H1 (cell line): ENCODE measurements at regions not wholly inside any gene's neighbourhood (a gene's known extent, or its start where the extent isn't known, plus 50 kb on each side); places are given as distances from the start of the nearest gene placed in this dataset.
A peak's percentile ranks its signal among the peaks of the same experiment; 100 is the strongest.

Experiments
- ATF2 ChIP-seq: IDR thresholded peaks from 2 replicates; pipeline ENCODE4 v1.6.1; 2012; ENCODE audit warnings: low read length, inconsistent platforms
- CBX5 ChIP-seq: fragments of 300-800, 300-1000 bp; sonication (generic); IDR thresholded peaks from 2 replicates; pipeline ENCODE4 v1.7.1; 2016; ENCODE audit warnings: antibody characterized with exemption, low read length, low read depth
- CHD1 ChIP-seq: IDR thresholded peaks from 2 replicates; pipeline ENCODE4 v1.6.1; 2012; ENCODE audit warnings: low read depth, low read length, improper control_type of control experiment
- CREB1 ChIP-seq: IDR thresholded peaks from 2 replicates; pipeline ENCODE4 v1.6.1; 2012; ENCODE audit warnings: inconsistent platforms
- EP300 ChIP-seq, 2 experiments: IDR thresholded peaks; 1 replicate in 1 of 2; 2 replicates in 1 of 2; pipeline ENCODE4 v1.6.1; 2011 to 2012; ENCODE audit warnings: low read depth in 2 of 2, low read length in 2 of 2, mild to moderate bottlenecking in 2 of 2, borderline replicate concordance in 1 of 2, inconsistent platforms in 1 of 2, moderate library complexity in 1 of 2
- FOSL1 ChIP-seq: IDR thresholded peaks from 2 replicates; pipeline ENCODE4 v1.6.1; 2011; ENCODE audit warnings: mild to moderate bottlenecking, low read depth, low read length, moderate library complexity; ENCODE audit not compliant: insufficient read depth
- HDAC6 ChIP-seq: IDR thresholded peaks from one replicate; pipeline ENCODE4 v1.7.1; 2012; ENCODE audit warnings: low read depth, mild to moderate bottlenecking, inconsistent platforms, low read length, moderate library complexity
- JUN ChIP-seq: IDR thresholded peaks from 2 replicates; pipeline ENCODE4 v1.6.1; 2011; ENCODE audit warnings: low read depth, mild to moderate bottlenecking, improper control_type of control experiment, low read length
- KDM5A ChIP-seq: fragments of 200-600 bp; IDR thresholded peaks from 2 replicates; pipeline ENCODE4 v1.7.1; 2012; ENCODE audit warnings: mild to moderate bottlenecking, low read length, inconsistent platforms, mixed read lengths
- NANOG ChIP-seq: IDR thresholded peaks from 2 replicates; pipeline ENCODE4 v1.6.1; 2011; ENCODE audit warnings: low read length, low read depth, mild to moderate bottlenecking, inconsistent platforms; ENCODE audit not compliant: insufficient read depth, poor library complexity, severe bottlenecking
- PHF8 ChIP-seq: fragments of 200-600 bp; sonication (generic); conservative IDR thresholded peaks from 2 replicates; pipeline ENCODE4 v1.7.1; 2012; ENCODE audit warnings: low read depth, mild to moderate bottlenecking, inconsistent platforms, low read length, moderate library complexity
- POLR2A ChIP-seq, 2 experiments: IDR thresholded peaks; 1 replicate in 1 of 2; 2 replicates in 1 of 2; pipeline ENCODE4 v1.6.1; 2011; ENCODE audit warnings: low read depth in 2 of 2, low read length in 2 of 2, mild to moderate bottlenecking in 2 of 2; ENCODE audit errors: control extremely low read depth in 1 of 2
- POU5F1 ChIP-seq: IDR thresholded peaks from 2 replicates; pipeline ENCODE4 v1.6.1; 2011; ENCODE audit warnings: low read depth, mild to moderate bottlenecking, low read length, moderate library complexity
- RFX5 ChIP-seq: IDR thresholded peaks from 2 replicates; pipeline ENCODE4 v1.6.1; 2011; ENCODE audit warnings: low read depth, low read length, improper control_type of control experiment, borderline replicate concordance
- SAP30 ChIP-seq: fragments of 300-600 bp; sonication (generic); IDR thresholded peaks from 2 replicates; pipeline ENCODE4 v1.7.1; 2012; ENCODE audit warnings: low read length, moderate library complexity, mild to moderate bottlenecking, inconsistent platforms; ENCODE audit not compliant: insufficient read depth, insufficient replicate concordance
- SP2 ChIP-seq: IDR thresholded peaks from 2 replicates; pipeline ENCODE4 v1.6.1; 2012; ENCODE audit warnings: mild to moderate bottlenecking, low read length, inconsistent platforms
- SP4 ChIP-seq: IDR thresholded peaks from 2 replicates; pipeline ENCODE4 v1.6.1; 2012; ENCODE audit warnings: low read length, inconsistent platforms
- TEAD4 ChIP-seq: IDR thresholded peaks from 2 replicates; pipeline ENCODE4 v1.6.1; 2012; ENCODE audit warnings: low read depth, low read length, inconsistent platforms, mixed read lengths
- YY1 ChIP-seq: IDR thresholded peaks from 2 replicates; pipeline ENCODE4 v1.6.1; 2011; ENCODE audit warnings: low read depth, mild to moderate bottlenecking, low read length
- ZNF274 ChIP-seq: IDR thresholded peaks from 2 replicates; pipeline ENCODE4 v1.7.0; 2012; ENCODE audit warnings: low read length, borderline replicate concordance; ENCODE audit errors: extremely low read depth
- TF ChIP-seq, protein P1 (sequence below), 3 experiments: IDR thresholded peaks; 1 replicate in 2 of 3; 2 replicates in 1 of 3; pipeline versions ENCODE4 v1.5.1 to v1.6.1; 2011; ENCODE audit warnings: low read length in 3 of 3, mild to moderate bottlenecking in 3 of 3, inconsistent platforms in 2 of 3, low read depth in 1 of 3, moderate library complexity in 1 of 3; ENCODE audit not compliant: insufficient read depth in 1 of 3; ENCODE audit errors: control extremely low read depth in 1 of 3

DNA sequence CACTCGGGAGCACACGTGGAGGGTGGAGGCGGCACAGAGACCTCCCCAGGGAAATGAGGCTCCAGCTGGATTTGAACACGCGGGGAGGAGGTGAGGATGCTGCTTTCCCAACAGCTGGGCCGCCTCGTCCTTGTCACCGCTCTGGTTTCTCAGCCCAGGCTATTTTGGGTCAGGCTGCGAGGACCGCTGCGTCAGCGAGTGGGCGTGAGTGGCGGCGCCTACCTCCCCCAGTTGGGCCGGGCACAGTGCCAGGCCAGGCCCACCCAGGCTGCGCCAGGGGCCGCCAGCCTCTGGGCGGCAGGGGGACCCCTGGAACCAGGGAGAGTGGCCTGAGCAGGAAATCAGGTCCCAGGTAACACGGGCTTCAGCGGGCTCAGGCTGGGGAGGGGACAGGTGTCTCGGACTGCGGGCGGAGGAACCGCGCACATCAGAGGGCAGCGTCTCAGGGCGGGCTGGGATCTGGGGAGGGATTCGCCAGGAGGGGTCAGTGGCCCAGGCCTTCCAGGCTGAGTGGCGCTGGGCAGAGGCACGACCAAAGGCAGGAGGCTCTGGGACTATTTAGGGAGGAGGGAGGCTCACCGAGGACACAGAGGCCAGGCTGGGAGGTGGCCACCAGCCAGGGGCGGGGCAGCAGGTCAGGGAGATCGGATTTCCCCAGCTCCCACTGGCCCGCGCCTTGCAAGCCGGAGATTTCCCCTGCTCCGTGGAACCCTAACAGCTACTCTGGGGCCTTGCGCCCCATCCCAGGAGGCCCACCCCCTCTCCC is 125.2 kb upstream of the RET start (continued):
- no peak for TF ChIP-seq FOSL1
- no peak for TF ChIP-seq EP300 (IDR thresholded peaks at IDR 0.05; ENCODE audit: borderline replicate concordance in 1 of 2, low read depth in 2 of 2, low read length in 2 of 2)
- no peak for TF ChIP-seq TEAD4
- no peak for TF ChIP-seq ZNF274
- no peak for TF ChIP-seq SAP30
- no peak for TF ChIP-seq CBX5
- no peak for TF ChIP-seq ATF2
- no peak for TF ChIP-seq KDM5A
- TF ChIP-seq POLR2A (IDR thresholded peaks at IDR 0.05; ENCODE audit: control extremely low read depth in 1 of 2, low read depth in 2 of 2, low read length in 2 of 2): 0 out of 3 replicates have a peak, but pooled peaks of 1 of the 2 experiments have one; percentile 46
- TF ChIP-seq, protein P1, sequence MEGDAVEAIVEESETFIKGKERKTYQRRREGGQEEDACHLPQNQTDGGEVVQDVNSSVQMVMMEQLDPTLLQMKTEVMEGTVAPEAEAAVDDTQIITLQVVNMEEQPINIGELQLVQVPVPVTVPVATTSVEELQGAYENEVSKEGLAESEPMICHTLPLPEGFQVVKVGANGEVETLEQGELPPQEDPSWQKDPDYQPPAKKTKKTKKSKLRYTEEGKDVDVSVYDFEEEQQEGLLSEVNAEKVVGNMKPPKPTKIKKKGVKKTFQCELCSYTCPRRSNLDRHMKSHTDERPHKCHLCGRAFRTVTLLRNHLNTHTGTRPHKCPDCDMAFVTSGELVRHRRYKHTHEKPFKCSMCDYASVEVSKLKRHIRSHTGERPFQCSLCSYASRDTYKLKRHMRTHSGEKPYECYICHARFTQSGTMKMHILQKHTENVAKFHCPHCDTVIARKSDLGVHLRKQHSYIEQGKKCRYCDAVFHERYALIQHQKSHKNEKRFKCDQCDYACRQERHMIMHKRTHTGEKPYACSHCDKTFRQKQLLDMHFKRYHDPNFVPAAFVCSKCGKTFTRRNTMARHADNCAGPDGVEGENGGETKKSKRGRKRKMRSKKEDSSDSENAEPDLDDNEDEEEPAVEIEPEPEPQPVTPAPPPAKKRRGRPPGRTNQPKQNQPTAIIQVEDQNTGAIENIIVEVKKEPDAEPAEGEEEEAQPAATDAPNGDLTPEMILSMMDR (IDR thresholded peaks at IDR 0.05; ENCODE audit: control extremely low read depth in 1 of 3, insufficient read depth in 1 of 3, low read depth in 1 of 3, low read length in 3 of 3): peak in 1 of 3 experiments; percentile 6; a peak in 2 of 4 replicates
- no peak for TF ChIP-seq POU5F1
- TF ChIP-seq RFX5: no peak
- TF ChIP-seq SP2: no peak
- no peak for TF ChIP-seq HDAC6
- TF ChIP-seq CREB1: no peak
- TF ChIP-seq NANOG: no peak
- TF ChIP-seq CHD1: no peak
- TF ChIP-seq SP4: no peak
- no peak for TF ChIP-seq JUN
- TF ChIP-seq PHF8: no peak
- TF ChIP-seq YY1: no peak
